HL-60 (cell line): ENCODE measurements at regions not wholly inside any gene's neighbourhood (a gene's known extent, or its start where the extent isn't known, plus 50 kb on each side); places are given as distances from the start of the nearest gene placed in this dataset.

Experiments
- DNase-seq, 2 experiments: peaks; one replicate each; pipeline ENCODE4 v3.0.0-alpha.2; 2010 to 2020; ENCODE audit warnings: low read depth in 1 of 2, low spot score in 1 of 2
- H3K27ac ChIP-seq: fragments of 250-450 bp; sonication (Bioruptor Pico); replicated peaks from 2 replicates; pipeline ENCODE4 v1.5.1; 2020; ENCODE audit warnings: mild to moderate bottlenecking, moderate library complexity
- H3K27me3 ChIP-seq: fragments of 250-450 bp; sonication (Bioruptor Pico); 2 replicates; pipeline ENCODE4 v1.5.1; 2021; ENCODE audit warnings: mild to moderate bottlenecking, moderate library complexity; ENCODE audit not compliant: insufficient read depth, poor library complexity, severe bottlenecking
- H3K4me3 ChIP-seq: replicated peaks from 2 replicates; pipeline ENCODE4 v1.5.1; 2011; ENCODE audit warnings: mild to moderate bottlenecking, control low read depth, low read length; ENCODE audit not compliant: insufficient read depth
- CTCF ChIP-seq: IDR thresholded peaks from one replicate; pipeline ENCODE4 v1.5.1; 2011; ENCODE audit warnings: low read length, control low read depth, inconsistent platforms; ENCODE audit not compliant: insufficient read depth
- GABPA ChIP-seq: IDR thresholded peaks from 2 replicates; pipeline ENCODE4 v1.6.1; 2012; ENCODE audit warnings: low read depth
- POLR2AphosphoS5 ChIP-seq: IDR thresholded peaks from 2 replicates; pipeline ENCODE4 v1.6.1; 2012; ENCODE audit warnings: low read depth
- REST ChIP-seq: IDR thresholded peaks from 2 replicates; pipeline ENCODE4 v1.6.1; 2012; ENCODE audit warnings: low read depth; ENCODE audit not compliant: insufficient replicate concordance
- SPI1 ChIP-seq: IDR thresholded peaks from 2 replicates; pipeline ENCODE4 v1.6.1; 2012; ENCODE audit warnings: low read depth, mild to moderate bottlenecking, borderline replicate concordance

- DNase-seq, result no peak
- H3K4me3 ChIP-seq, result no peak overlapping the region
- no peaks in the 10 kb centered on the region for H3K27me3 ChIP-seq
- no peak overlapping the region for H3K27ac ChIP-seq
- TF ChIP-seq REST (no peak), POLR2AphosphoS5 (no peak), GABPA (no peak), CTCF (no peak), SPI1 (no peak)
Measured at GRCh38 chr11:129283141-129283540, 91.0 kb upstream of the ARHGAP32 start.

GRCh38 chr11:129282634-129283033 lies 90.5 kb upstream of the ARHGAP32 start:
- no peak overlapping the region for H3K4me3 ChIP-seq
- no peak overlapping the region for H3K27ac ChIP-seq
- TF ChIP-seq POLR2AphosphoS5 (no peak), SPI1 (no peak), CTCF (no peak)
- no peak for DNase-seq
- H3K27me3 ChIP-seq, result no peaks in the 10 kb centered on the region

- DNase-seq, result no peak
- TF ChIP-seq SPI1 (no peak), REST (no peak)
- Histone ChIP-seq H3K27me3 (no peaks in the 10 kb centered on the region), H3K4me3 (no peak overlapping the region), H3K27ac (no peak overlapping the region)
Measured at GRCh38 chr11:129281471-129282415, 89.6 kb upstream of the ARHGAP32 start.

GRCh38 chr11:129280027-129280811 lies 88.1 kb upstream of the ARHGAP32 start:
- Histone ChIP-seq H3K27ac (peak overlapping the region; percentile 55), H3K27me3 (no peaks in the 10 kb centered on the region), H3K4me3 (peak overlapping the region; percentile 50)
- no peak for DNase-seq
- TF ChIP-seq GABPA, result no peak
- no peak for TF ChIP-seq POLR2AphosphoS5
- TF ChIP-seq CTCF, result no peak
- no peak for TF ChIP-seq SPI1
- no peak for TF ChIP-seq REST
